ENCODE measurements at regions not wholly inside any gene's neighbourhood (a gene's known extent, or its start where the extent isn't known, plus 50 kb on each side); places are given as distances from the start of the nearest gene placed in this dataset.

- no peaks in the 10 kb centered on the region for H3F3A ChIP-seq (ENCODE audit: insufficient read depth, low read length)
- H3K79me2 ChIP-seq (ENCODE audit: low read length), result no peaks in the 10 kb centered on the region
- no peak overlapping the region for H2AFZ ChIP-seq (ENCODE audit: low read length)
- no peaks in the 10 kb centered on the region for H4K20me1 ChIP-seq (ENCODE audit: insufficient read depth, low read length)
- no peaks in the 10 kb centered on the region for H3K4me1 ChIP-seq (ENCODE audit: low read length)
- H3K9me3 ChIP-seq (replicated peaks; ENCODE audit: insufficient read depth, low read length), result no peaks in the 10 kb centered on the region
- H3K27me3 ChIP-seq (replicated peaks; ENCODE audit: insufficient read depth, low read length), result peaks cover 78% of the 10 kb centered on the region
- no peak overlapping the region for H3K4me2 ChIP-seq (ENCODE audit: low read depth, low read length)
- TF ChIP-seq EZH2phosphoT487 (IDR thresholded peaks at IDR 0.05; ENCODE audit: low read length) (no peak), CTCF (IDR thresholded peaks at IDR 0.05; ENCODE audit: low read length) (no peak), EZH2 (optimal IDR thresholded peaks at IDR 0.05; ENCODE audit: low read depth, low read length) (no peak)
- DNase-seq, result no peak
- H3K4me3 ChIP-seq (ENCODE audit: low read length), result no peak overlapping the region
- no peaks in the 10 kb centered on the region for H3K36me3 ChIP-seq (replicated peaks; ENCODE audit: insufficient read depth, low read length)
- no peak overlapping the region for H3K27ac ChIP-seq (ENCODE audit: low read length)
- no peak overlapping the region for H3K9ac ChIP-seq (ENCODE audit: low read length)
- H3K9me2 ChIP-seq (replicated peaks; ENCODE audit: insufficient read depth, low read length), result no peaks in the 10 kb centered on the region
Observed at GRCh38 chr22:49053578-49053977, 774.1 kb downstream of the BRD1 start.

GRCh38 chr22:49052560-49052959, 775.1 kb downstream of the BRD1 start:
- Histone ChIP-seq H3K9ac (ENCODE audit: low read length) (no peak overlapping the region), H3K27me3 (replicated peaks; ENCODE audit: insufficient read depth, low read length) (peaks cover 78% of the 10 kb centered on the region), H3K4me3 (ENCODE audit: low read length) (no peak overlapping the region), H3F3A (ENCODE audit: insufficient read depth, low read length) (no peaks in the 10 kb centered on the region), H3K79me2 (ENCODE audit: low read length) (no peaks in the 10 kb centered on the region), H3K36me3 (replicated peaks; ENCODE audit: insufficient read depth, low read length) (no peaks in the 10 kb centered on the region), H3K9me2 (replicated peaks; ENCODE audit: insufficient read depth, low read length) (no peaks in the 10 kb centered on the region), H3K27ac (ENCODE audit: low read length) (no peak overlapping the region), H4K20me1 (ENCODE audit: insufficient read depth, low read length) (no peaks in the 10 kb centered on the region), H3K9me3 (replicated peaks; ENCODE audit: insufficient read depth, low read length) (no peaks in the 10 kb centered on the region), H2AFZ (ENCODE audit: low read length) (no peak overlapping the region), H3K4me1 (ENCODE audit: low read length) (no peaks in the 10 kb centered on the region), H3K4me2 (ENCODE audit: low read depth, low read length) (no peak overlapping the region)
- DNase-seq, result no peak
- TF ChIP-seq CTCF (IDR thresholded peaks at IDR 0.05; ENCODE audit: low read length), result no peak
- no peak for TF ChIP-seq EZH2 (optimal IDR thresholded peaks at IDR 0.05; ENCODE audit: low read depth, low read length)

- no peaks in the 10 kb centered on the region for H3F3A ChIP-seq (ENCODE audit: insufficient read depth, low read length)
- DNase-seq, result no peak
- H3K9me3 ChIP-seq (replicated peaks; ENCODE audit: insufficient read depth, low read length), result no peaks in the 10 kb centered on the region
- no peaks in the 10 kb centered on the region for H3K4me1 ChIP-seq (ENCODE audit: low read length)
- H3K9ac ChIP-seq (ENCODE audit: low read length), result no peak overlapping the region
- peaks cover 81% of the 10 kb centered on the region for H3K27me3 ChIP-seq (replicated peaks; ENCODE audit: insufficient read depth, low read length)
- H3K27ac ChIP-seq (ENCODE audit: low read length), result no peak overlapping the region
- H3K79me2 ChIP-seq (ENCODE audit: low read length), result no peaks in the 10 kb centered on the region
- H2AFZ ChIP-seq (ENCODE audit: low read length), result no peak overlapping the region
- H3K4me3 ChIP-seq (ENCODE audit: low read length), result no peak overlapping the region
- H3K36me3 ChIP-seq (replicated peaks; ENCODE audit: insufficient read depth, low read length), result no peaks in the 10 kb centered on the region
- no peak overlapping the region for H3K4me2 ChIP-seq (ENCODE audit: low read depth, low read length)
- TF ChIP-seq EZH2phosphoT487 (IDR thresholded peaks at IDR 0.05; ENCODE audit: low read length) (no peak), CTCF (IDR thresholded peaks at IDR 0.05; ENCODE audit: low read length) (no peak), EZH2 (optimal IDR thresholded peaks at IDR 0.05; ENCODE audit: low read depth, low read length) (no peak)
- H4K20me1 ChIP-seq (ENCODE audit: insufficient read depth, low read length), result no peaks in the 10 kb centered on the region
- no peaks in the 10 kb centered on the region for H3K9me2 ChIP-seq (replicated peaks; ENCODE audit: insufficient read depth, low read length)
Observed at GRCh38 chr22:49052023-49052538, 775.6 kb downstream of the BRD1 start.

All from MM.1S (cell line).